Glomerular visceral epithelial cell (primary cell): ENCODE measurements at regions not wholly inside any gene's neighbourhood (a gene's known extent, or its start where the extent isn't known, plus 50 kb on each side); places are given as distances from the start of the nearest gene placed in this dataset.
"Not testable (repeated sequence)": the region's sequence is repeated elsewhere in the genome, so short reads cannot be mapped to it uniquely, and the experiment has no call there.

Experiments
- DNase-seq: peaks from one replicate; pipeline ENCODE4 v3.0.0-alpha.2; 2016; ENCODE audit errors: extremely low spot score

DNA sequence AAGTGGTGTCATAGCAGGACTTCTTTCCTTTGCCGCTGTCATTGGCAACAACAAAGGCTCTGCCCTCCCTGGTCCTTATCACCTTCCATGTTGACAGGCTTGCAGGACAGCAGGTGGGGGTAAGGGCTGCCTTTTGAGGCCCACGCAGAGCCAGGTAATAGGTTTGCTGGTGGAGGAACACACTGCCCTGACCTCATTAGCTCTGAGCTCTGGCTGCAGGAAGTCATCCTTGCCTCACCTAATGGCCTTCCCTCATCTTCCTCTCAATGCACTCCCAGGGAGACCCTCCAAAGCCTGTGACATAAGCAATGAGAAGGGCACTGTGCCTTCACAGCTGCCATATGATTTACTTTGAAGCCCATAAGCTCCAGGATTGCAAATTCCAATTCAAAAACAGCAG, 1205.2 kb upstream of the AUTS2 start:
- no peak for DNase-seq

DNA sequence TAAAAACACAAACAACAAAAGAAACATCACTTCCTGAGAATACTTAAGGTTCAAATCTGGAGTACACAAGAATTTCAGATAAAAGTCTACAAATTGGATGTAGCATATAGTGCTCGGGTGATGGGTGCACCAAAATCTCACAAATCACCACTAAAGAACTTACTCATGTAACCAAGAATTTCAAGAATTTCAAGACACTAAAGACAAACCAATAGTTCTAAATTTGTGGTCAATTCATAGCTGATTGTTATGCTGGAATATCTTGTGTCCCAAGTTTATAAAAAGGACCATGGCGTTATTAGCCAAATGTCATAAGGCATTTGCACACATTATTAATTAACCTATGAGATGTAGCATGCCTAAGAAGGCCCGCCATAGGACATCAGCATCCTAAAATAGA, 1204.1 kb upstream of the AUTS2 start:
- no peak for DNase-seq

DNA sequence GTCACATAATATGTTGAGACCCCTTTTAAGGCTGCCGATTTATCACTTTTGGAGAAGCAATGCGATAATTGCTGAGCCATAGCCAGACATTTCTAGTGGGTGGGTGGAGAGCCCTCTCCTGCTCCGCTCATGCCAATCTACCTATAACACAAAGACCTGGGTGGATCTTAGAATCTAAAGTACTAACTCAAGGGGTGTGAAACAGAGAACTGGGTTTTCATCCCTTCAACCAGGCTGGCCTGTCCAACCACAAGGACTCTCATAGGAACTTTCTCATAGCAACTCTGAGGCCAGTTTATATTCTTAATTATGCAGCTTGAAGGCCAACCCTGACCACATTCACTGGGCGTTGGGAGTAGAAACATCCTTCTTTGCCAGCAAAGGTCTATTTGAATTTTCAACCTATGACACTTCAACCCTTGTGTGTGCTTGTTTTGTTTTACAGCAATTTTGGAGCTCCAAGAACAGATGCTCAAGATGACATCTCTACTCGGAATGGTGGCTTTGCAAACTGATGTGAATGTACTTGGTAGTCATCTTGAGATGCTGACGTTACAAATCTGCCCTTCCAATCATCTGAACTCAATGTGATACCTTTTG, 1198.2 kb upstream of the AUTS2 start:
- no peak for DNase-seq

DNA sequence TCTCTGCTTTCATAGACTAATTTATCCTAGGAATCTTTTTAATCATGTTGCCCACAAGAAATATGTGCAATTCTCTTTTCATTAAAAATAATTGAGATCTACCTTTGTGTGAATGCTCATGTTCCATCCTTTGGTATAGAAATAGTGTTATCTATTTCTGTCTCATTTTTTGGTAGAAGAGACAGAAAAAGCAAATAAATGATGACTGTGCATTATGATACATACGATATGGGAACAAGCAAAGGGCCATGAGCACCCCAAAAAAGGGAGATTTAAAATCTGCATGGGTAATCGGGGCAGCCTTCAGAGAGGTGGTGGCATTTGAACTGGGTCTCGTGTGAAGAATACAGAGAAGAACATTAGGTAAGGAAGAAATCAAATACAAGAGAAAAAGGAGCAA, 1197.5 kb upstream of the AUTS2 start:
- DNase-seq: no peak

DNA sequence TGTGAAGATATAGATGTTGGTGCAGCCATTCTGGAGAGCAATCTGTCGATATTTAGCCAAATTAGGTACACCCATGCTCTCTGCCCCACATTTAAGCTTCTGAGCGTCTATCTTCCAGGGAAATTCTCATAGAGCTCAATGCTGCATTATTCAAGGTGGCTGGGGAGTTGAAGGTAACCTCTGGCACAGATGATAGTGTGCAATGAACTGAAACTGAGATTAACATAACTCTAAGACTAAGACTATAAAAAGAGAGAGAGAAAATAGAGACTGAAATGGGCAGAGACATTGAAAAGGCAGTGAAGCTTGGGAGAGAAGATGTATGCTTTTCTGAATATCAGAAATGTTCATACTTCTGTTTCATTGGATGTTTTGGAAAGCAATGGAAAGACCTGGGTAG, 1197.0 kb upstream of the AUTS2 start:
- DNase-seq: no peak

DNA sequence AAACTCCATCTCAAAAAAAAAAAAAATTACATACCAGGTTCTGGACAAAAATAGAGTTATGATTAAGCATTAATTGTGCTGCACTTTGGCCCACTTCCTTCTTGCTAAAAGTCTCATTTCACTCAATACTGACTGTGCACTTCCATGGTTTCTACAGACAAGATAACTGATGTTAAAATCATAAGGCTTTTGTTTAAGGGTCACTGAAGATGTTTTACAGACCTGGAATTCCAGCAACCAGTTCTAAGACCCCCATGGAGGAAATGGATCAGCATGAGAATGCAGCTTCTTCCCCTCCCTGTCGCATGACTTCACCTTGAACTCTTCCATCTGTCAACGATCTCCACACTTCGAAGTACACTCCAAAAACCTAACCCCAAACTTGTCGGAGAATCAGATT, 1191.8 kb upstream of the AUTS2 start:
- no peak for DNase-seq

DNA sequence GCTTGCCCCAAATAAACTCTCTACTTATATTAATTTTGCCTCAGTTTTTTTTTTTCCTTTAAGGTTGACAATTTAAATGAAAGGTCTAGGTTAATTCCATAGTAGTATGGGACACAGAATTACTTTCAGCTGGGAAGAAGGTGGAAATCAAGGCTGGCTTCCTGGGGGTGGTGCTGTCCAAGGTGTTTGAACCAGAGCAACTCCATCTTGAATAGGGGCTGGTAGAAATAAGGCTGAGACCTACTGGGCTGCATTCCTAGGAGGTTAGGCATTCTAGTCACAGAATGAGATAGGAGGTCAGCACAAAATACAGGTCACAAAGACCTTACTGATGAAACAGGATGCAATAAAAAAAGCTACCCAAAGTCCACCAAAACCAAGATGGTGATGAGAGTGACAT, 1190.8 kb upstream of the AUTS2 start:
- no peak for DNase-seq

DNA sequence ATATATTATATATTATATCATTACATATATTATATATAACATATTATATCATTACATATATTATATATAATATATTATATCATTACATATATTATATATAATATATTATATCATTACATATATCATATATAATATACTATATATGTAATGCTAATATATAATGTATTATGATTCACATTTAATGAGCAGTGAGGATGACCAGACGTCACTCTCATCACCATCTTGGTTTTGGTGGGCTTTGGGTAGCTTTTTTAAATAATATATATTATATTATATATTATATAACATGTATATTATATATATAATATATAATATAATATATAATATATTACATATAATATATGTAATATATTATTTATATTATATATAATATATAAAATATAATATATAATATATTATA, 1189.4 kb upstream of the AUTS2 start:
- DNase-seq: no peak

DNA sequence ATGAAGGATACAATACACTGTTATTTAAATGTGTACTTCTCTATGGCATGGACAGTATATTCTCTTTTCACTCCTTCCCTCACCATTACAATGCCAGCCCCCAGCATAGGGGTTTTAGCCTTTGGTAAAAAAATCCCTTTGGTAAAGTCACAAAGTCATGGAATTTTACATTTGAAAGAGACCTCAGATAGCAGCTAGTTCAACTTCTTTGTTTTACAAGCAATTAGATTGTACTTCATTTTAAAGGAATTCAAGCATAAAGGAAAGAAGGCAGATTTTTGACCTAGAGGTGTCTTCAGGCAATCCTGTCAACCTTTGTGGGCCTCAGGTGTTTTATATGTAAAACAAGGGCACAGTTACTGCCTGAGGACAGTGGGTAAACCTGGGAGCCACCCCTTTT, 1188.4 kb upstream of the AUTS2 start:
- no peak for DNase-seq

DNA sequence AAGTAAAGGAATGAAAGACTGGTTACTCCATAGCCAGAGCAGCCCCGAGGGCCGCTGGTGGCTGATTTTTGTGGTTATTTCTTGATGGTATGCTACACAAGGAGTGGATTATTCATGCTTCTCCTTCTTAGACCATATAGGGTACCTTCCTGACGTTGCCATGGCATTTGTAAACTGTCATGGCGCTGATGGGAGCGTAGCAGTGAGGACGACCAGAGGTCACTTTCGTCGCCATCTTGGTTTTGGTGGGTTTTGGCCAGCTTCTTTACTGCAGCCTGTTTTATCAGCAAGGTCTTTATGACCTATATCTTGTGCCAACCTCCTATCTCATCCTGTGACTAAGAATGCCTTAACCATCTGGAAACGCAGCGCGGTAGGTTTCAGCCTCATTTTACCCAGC, 1187.6 kb upstream of the AUTS2 start:
- DNase-seq: not testable (repeated sequence)

DNA sequence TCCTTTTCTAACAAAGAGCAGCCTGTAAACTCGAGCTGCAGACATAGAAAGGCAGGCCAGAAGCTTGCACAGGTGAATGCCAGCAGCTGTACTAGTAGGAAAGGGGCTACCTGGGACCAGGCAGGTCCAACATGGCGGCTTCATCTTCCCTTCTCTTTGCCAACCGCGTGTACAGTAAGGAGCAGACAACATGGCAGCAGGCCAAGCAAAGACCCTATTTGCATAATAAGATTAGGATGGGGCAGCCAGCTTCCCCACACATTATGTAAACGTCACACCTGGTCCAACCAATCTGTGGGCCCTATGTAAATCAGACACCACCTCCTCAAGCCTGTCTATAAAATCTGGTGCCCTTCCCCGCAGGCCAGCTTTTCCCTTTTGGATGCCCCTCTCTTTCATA, 1186.5 kb upstream of the AUTS2 start:
- no peak for DNase-seq

DNA sequence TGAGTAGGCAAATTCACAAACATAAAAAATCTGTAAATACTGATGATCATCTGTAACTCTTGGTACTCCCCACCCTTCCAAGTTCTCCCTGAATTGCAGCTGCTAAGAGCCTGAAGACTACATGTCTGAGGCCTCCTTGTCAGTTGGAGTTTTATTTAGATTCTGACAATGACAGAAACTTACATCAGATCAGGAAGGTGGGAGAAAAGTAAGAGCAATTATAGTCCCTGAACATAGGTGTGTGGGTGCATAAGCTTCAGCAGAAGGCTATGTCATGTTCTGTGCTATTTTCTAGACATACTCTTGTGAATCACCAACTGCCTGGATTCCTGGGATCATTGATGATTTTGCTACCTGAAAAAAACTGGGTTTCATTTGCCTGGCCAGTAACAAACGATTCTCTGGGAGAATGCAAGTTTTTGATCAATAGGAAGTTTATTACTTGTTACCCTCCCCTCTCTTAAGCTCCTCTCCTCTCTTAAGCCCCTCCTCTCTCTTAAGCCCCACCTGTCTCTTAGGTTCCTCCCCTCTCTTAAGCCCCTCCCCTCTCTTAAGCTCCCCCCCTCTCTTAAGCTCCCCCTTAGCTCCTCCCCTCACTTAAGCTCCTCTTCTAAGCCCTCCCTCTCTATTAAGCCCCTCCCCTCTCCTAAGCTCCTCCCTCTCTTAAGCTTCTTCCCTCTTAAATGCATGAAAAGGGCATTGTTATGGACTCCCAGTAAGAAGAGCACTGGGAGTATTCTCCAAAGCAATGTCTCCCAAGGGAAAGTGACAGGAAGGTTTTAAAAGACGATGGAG, 1183.4 kb upstream of the AUTS2 start:
- no peak for DNase-seq

DNA sequence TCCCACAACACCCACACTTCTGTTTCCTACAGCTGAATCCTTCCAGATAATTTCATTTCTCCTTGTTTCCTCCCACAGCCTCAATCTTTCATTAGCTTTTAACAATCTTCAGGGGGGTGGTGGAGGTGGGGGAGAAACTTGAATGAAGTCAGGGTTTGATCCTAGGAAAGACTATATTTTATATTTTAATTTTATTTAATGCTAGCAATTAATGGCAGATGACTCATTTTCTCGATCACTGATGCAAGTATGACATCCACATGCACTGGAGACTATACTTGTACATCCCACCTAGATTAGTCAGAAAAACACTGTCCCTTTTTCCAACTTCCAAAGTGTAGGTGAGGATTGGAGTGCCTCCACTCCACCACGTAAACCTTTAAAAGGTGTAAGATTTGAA, 1181.3 kb upstream of the AUTS2 start:
- no peak for DNase-seq

DNA sequence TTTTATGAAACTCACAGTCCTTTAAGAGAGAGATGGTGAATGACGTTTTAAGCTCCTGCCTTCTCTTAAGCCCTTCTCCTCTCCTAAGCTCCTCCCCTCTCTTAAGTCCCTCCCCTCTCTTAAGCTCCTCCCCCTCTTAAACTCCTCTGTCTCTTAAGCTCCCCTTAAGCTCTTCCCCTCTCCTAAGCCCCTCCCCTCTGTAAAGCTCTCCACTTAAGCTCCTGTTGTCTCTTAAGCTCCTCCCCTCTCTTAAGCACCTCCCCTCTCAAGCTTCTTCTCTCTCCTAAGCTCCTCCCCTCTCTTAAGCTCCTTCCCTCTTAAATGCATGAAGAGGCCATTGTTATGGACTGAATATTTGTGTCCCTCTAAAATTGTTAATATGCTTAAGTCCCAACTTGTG, 1180.6 kb upstream of the AUTS2 start:
- DNase-seq: no peak

DNA sequence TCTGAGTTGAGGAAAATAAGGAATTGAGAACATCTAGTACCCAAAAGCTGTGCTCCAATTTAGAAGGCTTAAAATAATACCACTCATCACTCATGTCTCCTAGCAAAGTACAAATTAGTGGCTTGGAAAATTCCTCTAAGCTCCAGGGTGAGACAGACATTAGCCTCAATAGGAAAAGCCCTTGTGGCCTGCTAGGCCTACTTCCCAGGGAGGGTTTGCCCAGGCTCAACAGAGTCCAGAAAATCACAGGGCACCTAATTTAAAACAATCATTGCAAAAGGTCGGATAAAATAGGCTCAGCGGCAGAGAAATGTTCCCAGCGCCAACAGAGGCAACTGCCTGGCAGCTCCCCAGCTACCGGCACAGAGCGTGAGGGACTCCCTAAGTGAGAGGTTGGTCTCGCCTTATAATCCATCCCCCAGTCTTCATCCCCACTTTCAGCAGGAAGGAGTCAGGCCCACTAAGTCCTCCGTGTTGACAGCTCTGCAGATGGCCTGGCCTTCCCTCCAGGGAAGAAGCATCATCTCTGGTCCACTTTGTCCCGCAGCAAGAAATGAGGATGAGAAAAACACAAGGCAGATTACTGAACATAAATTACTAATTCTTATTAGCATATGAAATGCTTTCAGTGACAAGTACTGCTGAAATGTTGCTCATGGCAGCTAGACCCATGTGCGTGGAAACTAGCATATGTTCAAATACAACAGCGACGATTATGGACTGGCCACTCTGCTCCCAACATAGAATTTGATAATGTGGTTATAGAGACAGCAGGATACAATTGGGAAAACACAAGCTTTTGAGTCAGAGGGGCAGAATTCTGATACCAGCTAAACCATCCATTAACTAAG, 1177.7 kb upstream of the AUTS2 start:
- DNase-seq: no peak

DNA sequence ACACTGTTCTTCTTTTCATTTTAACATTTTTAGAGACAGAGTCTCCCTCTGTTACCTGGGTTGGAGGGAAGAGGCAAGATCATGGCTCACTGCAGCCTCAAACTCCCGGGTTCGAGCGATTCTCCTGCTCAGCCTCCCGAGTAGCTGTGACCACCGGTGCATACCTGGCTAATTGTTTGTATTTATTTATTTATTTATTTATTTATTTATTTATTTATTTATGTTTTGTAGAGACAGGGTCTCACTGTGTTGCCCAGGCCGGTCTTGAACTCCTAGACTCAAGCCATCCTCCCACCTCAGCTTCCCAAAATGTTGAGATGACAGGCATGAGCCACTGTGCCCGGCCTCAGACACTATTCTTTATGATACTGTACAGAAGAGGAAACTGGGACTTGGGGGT, 1176.6 kb upstream of the AUTS2 start:
- no peak for DNase-seq

DNA sequence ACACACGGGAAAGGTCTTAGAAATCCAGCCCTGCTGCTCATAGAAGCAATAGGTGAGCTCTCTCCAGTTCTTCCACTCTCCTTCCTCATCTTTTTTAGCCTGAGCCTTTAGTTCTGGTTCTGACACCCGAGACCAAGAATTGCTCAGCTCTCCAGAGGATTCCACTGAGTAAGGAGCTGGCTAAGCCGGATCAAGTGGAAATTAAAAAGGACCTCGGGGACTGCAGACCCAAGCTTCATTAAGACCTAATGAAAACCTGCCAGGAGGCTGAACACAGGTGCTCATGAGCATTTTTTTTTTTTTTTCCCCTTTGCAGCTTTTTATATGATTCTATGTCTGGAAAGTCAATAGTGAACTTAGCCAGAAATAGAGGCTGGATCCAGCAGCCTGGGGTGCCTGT, 1176.0 kb upstream of the AUTS2 start:
- no peak for DNase-seq

DNA sequence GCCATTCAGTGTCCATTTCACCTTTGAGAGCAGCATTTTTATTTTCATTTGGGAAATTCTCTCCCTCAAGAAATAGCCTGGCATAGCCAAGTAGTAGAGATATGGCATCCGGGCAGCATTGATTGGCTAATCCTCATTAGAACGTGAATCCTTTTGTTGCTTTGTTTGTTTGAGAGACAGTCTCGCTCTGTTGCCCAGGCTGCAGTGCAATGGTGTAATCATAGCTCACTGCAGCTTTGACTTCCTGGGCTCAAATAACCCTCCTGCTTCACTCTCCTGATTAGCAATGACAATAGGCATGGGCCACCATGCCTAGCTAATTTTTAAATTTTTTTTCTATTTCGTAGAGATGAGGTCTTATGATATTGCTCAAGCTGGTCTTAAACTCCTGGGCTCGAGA, 1174.9 kb upstream of the AUTS2 start:
- no peak for DNase-seq

DNA sequence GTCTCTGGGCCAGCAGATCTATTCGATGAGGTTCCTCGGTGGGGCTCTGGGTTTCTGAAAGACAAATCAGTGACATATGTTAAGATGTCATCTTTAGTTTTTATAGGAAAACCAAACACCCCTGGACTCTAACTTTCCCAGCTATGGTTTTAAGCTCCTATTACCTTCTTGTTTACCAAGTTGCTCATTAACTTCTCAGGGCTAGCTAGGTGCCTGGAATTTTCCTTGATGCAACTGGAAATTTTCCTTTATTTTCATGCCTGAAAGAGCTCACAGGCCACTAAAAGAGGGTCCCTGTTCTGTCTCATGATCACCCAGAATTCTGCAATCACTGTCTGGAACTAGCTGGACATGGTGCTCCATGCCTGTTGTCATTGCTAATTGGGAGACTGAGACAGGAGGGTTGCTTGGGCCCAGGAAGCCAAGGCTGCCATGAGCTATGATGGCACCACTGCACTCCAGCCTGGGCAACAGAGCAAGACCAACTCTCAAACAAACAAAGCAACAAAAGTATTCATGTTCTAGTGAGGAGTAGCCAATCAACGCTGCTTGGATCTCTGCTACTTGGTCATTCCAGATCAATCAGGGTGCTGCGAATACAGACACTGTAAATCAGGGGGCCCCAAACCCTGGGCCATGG, 1173.5 kb upstream of the AUTS2 start:
- no peak for DNase-seq

DNA sequence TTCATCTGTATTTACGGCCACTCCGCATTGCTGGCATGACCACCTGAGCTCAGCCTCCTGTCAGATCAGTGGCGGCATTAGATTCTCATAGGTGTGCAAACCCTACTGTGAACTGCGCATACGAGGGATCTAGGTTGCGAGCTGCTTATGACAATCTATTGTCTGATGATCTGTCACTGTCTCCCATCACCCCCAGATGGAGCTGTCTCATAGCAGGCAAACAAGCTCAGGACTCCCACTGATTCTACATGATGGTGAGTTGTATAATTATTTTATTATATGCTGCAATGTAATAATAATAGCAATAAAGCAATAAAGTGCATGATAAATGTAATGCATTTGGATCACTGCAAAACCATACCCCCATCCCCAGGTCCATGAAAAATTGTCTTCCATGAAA, 1172.9 kb upstream of the AUTS2 start:
- no peak for DNase-seq

DNA sequence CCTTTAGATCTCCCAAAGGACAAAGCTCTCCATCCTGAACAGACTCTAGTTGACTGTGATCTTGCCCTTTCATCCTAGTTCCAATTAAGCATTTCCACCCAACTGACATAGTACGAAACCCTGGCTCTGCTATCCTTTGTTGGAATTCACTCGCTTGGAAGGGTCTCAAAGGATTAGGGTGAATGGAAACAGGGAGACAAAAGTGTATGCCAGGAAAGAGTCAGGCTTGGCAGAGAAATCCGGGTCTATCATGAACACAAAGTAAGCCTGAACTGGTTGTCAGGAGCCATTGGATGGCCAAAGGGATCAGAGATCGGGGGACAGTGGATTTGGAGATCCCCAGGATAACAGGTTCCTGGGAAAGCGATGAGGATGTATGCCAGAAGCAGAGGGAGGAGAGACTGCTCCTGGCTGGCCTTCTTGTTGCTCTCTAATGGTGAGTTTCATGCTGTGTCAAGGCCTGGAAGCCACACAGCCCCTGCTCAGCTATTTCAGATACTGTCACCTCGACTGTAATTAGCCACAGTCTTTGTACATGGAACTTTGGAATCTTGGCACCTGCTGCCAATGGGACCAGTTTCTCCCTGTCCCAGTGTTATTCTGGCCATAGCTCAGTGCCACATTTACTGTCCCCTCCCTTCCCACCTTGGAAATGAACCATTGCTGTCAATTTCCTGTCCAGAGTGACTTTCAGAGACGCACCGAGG, 1168.7 kb upstream of the AUTS2 start:
- no peak for DNase-seq

DNA sequence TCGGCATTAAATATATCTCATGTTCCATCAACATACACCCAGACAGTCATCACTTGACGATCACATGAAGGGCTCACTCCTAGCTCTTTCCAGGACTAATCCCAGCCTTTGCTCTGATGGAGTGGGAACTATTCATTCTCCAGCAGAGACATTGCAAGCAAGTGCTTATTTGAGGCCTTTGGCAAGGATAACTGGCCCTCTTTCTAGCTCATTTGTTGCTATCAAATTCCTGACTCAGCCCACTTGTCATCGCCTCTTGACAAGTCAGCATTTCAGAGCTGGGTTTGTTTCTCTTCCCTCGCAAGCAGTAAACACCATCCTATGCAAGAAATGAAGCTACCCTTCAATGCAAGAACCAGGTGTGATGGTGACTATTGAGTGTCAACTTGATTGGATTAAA, 1165.7 kb upstream of the AUTS2 start:
- no peak for DNase-seq
